HepG2 (cell line): ENCODE measurements at regions not wholly inside any gene's neighbourhood (a gene's known extent, or its start where the extent isn't known, plus 50 kb on each side); places are given as distances from the start of the nearest gene placed in this dataset.

Experiments used
- EP300 ChIP-seq, 3 experiments: sonication (generic) in 1 of 3; formaldehyde crosslinking in 1 of 3; IDR thresholded peaks; 2 replicates each; pipeline versions ENCODE4 v1.5.1 to v1.6.1; 2011 to 2020; ENCODE audit warnings: low read depth in 2 of 3, low read length in 2 of 3, borderline replicate concordance in 1 of 3, improper control_type of control experiment in 1 of 3, mild to moderate bottlenecking in 1 of 3, missing genetic modification reagents in 1 of 3, moderate library complexity in 1 of 3
- FOSL2 ChIP-seq: sonication (generic); formaldehyde crosslinking; IDR thresholded peaks from 2 replicates; pipeline ENCODE4 v1.4.0; 2020; ENCODE audit warnings: missing genetic modification reagents
- IKZF4 ChIP-seq: sonication (generic); formaldehyde crosslinking; IDR thresholded peaks from 2 replicates; pipeline ENCODE4 v1.5.1; 2020; ENCODE audit warnings: borderline replicate concordance, mild to moderate bottlenecking, low read depth, missing genetic modification reagents; ENCODE audit errors: not compliant biosample characterization
- PRDM15 ChIP-seq: sonication (generic); formaldehyde crosslinking; IDR thresholded peaks from 2 replicates; pipeline ENCODE4 v1.4.0; 2020; ENCODE audit warnings: missing genetic modification reagents
- RAD21 ChIP-seq: fragments of 450-650 bp; formaldehyde crosslinking; IDR thresholded peaks from 2 replicates; pipeline ENCODE4 v1.5.0; 2020; ENCODE audit warnings: mild to moderate bottlenecking
- SRSF1 ChIP-seq: fragments of 200-400 bp; formaldehyde crosslinking; optimal IDR thresholded peaks from 2 replicates; pipeline ENCODE3; 2017; ENCODE audit warnings: mild to moderate bottlenecking, low read depth, low read length, moderate library complexity
- TCF7L2 ChIP-seq: IDR thresholded peaks from 2 replicates; pipeline ENCODE4 v1.6.1; 2011; ENCODE audit warnings: mild to moderate bottlenecking, low read depth, low read length, moderate library complexity
- ZBTB26 ChIP-seq: IDR thresholded peaks from 2 replicates; pipeline ENCODE4 v1.6.1; 2016; ENCODE audit warnings: missing compliant biosample characterization, missing genetic modification reagents, borderline replicate concordance
- TF ChIP-seq, protein P1 (sequence below): sonication (generic); formaldehyde crosslinking; IDR thresholded peaks from 2 replicates; pipeline ENCODE4 v1.5.0; 2020; ENCODE audit warnings: mild to moderate bottlenecking, missing genetic modification reagents, moderate library complexity
- TF ChIP-seq, protein P2 (sequence below): sonication (generic); formaldehyde crosslinking; IDR thresholded peaks from 2 replicates; pipeline ENCODE4 v1.4.0; 2020; ENCODE audit warnings: mild to moderate bottlenecking, missing genetic modification reagents

DNA sequence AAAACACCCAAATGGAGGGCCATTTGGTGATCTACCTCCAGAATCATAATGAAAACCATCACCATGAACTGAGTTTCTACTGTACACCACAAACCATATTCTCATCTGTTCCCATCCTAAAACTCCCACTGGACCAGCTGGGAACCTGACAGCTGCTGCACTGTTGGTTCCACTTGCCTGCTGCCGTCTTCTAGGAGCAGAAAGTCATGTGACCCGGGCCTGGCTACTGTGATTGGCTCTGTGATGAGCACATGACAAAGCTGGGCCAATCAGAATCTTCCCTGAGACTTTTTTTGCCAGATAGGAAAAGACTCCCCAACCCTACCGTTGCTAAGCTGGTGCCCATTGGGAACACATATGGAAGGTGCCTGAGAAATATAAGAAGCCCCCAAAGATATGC, 264.2 kb downstream of the MRTFB start:
- no peak for TF ChIP-seq PRDM15 (CRISPR knock-in tag)
- TF ChIP-seq SRSF1, result no peak
- TF ChIP-seq, protein P1, sequence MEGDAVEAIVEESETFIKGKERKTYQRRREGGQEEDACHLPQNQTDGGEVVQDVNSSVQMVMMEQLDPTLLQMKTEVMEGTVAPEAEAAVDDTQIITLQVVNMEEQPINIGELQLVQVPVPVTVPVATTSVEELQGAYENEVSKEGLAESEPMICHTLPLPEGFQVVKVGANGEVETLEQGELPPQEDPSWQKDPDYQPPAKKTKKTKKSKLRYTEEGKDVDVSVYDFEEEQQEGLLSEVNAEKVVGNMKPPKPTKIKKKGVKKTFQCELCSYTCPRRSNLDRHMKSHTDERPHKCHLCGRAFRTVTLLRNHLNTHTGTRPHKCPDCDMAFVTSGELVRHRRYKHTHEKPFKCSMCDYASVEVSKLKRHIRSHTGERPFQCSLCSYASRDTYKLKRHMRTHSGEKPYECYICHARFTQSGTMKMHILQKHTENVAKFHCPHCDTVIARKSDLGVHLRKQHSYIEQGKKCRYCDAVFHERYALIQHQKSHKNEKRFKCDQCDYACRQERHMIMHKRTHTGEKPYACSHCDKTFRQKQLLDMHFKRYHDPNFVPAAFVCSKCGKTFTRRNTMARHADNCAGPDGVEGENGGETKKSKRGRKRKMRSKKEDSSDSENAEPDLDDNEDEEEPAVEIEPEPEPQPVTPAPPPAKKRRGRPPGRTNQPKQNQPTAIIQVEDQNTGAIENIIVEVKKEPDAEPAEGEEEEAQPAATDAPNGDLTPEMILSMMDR (CRISPR knock-in tag), result no peak
- no peak for TF ChIP-seq EP300 (IDR thresholded peaks at IDR 0.05; ENCODE audit: low read depth in 2 of 2, low read length in 2 of 2)
- TF ChIP-seq EP300 (CRISPR knock-in tag; IDR thresholded peaks at IDR 0.05; ENCODE audit: borderline replicate concordance), result no peak
- TF ChIP-seq TCF7L2, result no peak
- no peak for TF ChIP-seq IKZF4 (CRISPR knock-in tag)
- no peak for TF ChIP-seq FOSL2 (CRISPR knock-in tag)
- TF ChIP-seq, protein P2, sequence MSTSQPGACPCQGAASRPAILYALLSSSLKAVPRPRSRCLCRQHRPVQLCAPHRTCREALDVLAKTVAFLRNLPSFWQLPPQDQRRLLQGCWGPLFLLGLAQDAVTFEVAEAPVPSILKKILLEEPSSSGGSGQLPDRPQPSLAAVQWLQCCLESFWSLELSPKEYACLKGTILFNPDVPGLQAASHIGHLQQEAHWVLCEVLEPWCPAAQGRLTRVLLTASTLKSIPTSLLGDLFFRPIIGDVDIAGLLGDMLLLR (CRISPR knock-in tag), result no peak
- TF ChIP-seq RAD21 (CRISPR knock-in tag), result no peak
- no peak for TF ChIP-seq ZBTB26 (CRISPR knock-in tag)
